GM06990 (cell line): ENCODE measurements at regions not wholly inside any gene's neighbourhood (a gene's known extent, or its start where the extent isn't known, plus 50 kb on each side); places are given as distances from the start of the nearest gene placed in this dataset.
"Not testable (repeated sequence)": the region's sequence is repeated elsewhere in the genome, so short reads cannot be mapped to it uniquely, and the experiment has no call there.

ENCODE experiments used
- DNase-seq: peaks from one replicate; pipeline ENCODE4 v3.0.0-alpha.2; 2011; ENCODE audit not compliant: insufficient read length; ENCODE audit errors: extremely low read depth
- H3K27me3 ChIP-seq: replicated peaks from 2 replicates; pipeline ENCODE4 v1.6.0; 2011; ENCODE audit warnings: low read length; ENCODE audit not compliant: control insufficient read depth, insufficient read depth
- H3K36me3 ChIP-seq: 2 replicates; pipeline ENCODE4 v1.5.1; 2011; ENCODE audit warnings: low read length; ENCODE audit not compliant: control insufficient read depth, insufficient read depth
- H3K4me3 ChIP-seq: replicated peaks from 2 replicates; pipeline ENCODE4 v1.5.1; 2011; ENCODE audit warnings: low read depth, mild to moderate bottlenecking, control low read depth, low read length
- TF ChIP-seq, protein P1 (sequence below): IDR thresholded peaks from 2 replicates; pipeline ENCODE4 v1.5.1; 2011; ENCODE audit warnings: low read length, control low read depth, mild to moderate bottlenecking, inconsistent platforms; ENCODE audit not compliant: insufficient read depth, poor library complexity, severe bottlenecking

DNA sequence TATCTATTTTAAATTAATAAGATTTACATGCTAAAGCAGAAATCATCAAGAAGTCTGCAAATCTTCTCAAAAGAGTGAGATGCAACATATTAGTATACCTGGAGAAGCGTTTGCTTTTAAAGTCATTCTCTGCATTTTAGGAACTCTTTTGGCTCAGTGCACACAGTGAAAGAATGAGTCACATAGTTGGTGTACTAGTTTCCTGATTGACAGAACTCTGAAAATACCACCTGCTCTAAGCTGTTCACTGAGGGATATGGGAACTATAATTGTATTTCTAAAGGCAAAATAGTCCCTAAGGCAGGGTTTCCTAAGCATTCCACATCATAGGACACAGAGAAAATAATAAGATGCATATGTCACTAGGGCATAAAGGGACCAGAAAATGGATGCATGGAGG, 838.5 kb downstream of the DIPK2A start:
- H3K4me3 ChIP-seq: no peak overlapping the region
- no peaks in the 10 kb centered on the region for H3K36me3 ChIP-seq
- TF ChIP-seq, protein P1, sequence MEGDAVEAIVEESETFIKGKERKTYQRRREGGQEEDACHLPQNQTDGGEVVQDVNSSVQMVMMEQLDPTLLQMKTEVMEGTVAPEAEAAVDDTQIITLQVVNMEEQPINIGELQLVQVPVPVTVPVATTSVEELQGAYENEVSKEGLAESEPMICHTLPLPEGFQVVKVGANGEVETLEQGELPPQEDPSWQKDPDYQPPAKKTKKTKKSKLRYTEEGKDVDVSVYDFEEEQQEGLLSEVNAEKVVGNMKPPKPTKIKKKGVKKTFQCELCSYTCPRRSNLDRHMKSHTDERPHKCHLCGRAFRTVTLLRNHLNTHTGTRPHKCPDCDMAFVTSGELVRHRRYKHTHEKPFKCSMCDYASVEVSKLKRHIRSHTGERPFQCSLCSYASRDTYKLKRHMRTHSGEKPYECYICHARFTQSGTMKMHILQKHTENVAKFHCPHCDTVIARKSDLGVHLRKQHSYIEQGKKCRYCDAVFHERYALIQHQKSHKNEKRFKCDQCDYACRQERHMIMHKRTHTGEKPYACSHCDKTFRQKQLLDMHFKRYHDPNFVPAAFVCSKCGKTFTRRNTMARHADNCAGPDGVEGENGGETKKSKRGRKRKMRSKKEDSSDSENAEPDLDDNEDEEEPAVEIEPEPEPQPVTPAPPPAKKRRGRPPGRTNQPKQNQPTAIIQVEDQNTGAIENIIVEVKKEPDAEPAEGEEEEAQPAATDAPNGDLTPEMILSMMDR: no peak
- H3K27me3 ChIP-seq: no peaks in the 10 kb centered on the region
- peak; percentile 48 for DNase-seq

- Histone ChIP-seq H3K4me3 (no peak overlapping the region), H3K27me3 (no peaks in the 10 kb centered on the region), H3K36me3 (no peaks in the 10 kb centered on the region)
- DNase-seq: no peak
- TF ChIP-seq, protein P1: no peak
Measured at GRCh38 chr3:144815655-144816054, 844.0 kb downstream of the DIPK2A start.

- H3K27me3 ChIP-seq: no peaks in the 10 kb centered on the region
- no peak for DNase-seq
- no peak overlapping the region for H3K4me3 ChIP-seq
- no peaks in the 10 kb centered on the region for H3K36me3 ChIP-seq
- TF ChIP-seq, protein P1: no peak
Measured at GRCh38 chr3:144816323-144816722, 844.7 kb downstream of the DIPK2A start.

DNA sequence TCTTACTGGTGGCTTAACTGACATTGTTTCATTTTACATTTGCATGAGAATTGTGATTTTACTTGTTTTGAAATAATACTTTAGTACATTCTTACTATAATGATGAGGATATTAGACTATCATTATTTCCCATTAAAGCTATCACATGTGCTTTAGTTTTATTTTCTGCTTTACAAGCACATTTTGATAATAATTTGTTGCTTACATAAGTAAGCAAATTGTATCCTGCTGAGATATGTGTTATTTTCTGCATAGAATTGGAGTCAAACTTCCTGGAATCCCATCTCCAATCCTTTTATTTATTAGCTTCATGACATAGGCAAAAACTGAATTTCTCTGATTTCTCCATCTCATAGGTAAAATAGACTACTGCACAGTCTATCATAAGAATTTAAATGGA, 847.4 kb downstream of the DIPK2A start:
- TF ChIP-seq, protein P1: no peak
- no peak overlapping the region for H3K4me3 ChIP-seq
- DNase-seq: no peak

GRCh38 chr3:144820232-144820631, 848.6 kb downstream of the DIPK2A start:
- not testable (repeated sequence) for H3K27me3 ChIP-seq, H3K4me3 ChIP-seq, DNase-seq, H3K36me3 ChIP-seq

More for the DNA sequence above, 847.4 kb downstream of the DIPK2A start:
- H3K27me3 ChIP-seq: no peaks in the 10 kb centered on the region
- no peaks in the 10 kb centered on the region for H3K36me3 ChIP-seq

DNA sequence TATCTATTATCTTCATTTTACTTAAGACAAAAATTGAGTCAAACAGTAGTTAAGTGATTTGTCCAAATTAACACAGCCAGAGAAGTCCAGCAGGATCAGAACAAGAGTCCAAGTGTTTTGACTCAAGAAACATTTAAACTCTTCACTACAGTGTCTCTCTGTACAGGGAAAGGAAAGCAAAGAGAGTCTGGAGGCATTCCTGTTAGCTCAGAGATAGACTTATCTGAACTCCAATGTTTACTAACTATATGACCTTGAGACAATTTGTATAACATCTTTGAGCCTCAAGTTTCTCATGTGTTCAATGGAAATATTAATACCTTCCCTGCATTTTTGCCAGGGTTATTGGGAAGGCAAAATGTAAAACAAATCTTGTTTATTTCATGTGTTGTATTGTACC, 849.1 kb downstream of the DIPK2A start:
- H3K27me3 ChIP-seq: no peaks in the 10 kb centered on the region
- H3K36me3 ChIP-seq: no peaks in the 10 kb centered on the region
- TF ChIP-seq, protein P1: no peak
- no peak overlapping the region for H3K4me3 ChIP-seq
- DNase-seq: no peak
